NB4 (cell line): ENCODE measurements at regions not wholly inside any gene's neighbourhood (a gene's known extent, or its start where the extent isn't known, plus 50 kb on each side); places are given as distances from the start of the nearest gene placed in this dataset.
"Not testable (repeated sequence)": the region's sequence is repeated elsewhere in the genome, so short reads cannot be mapped to it uniquely, and the experiment has no call there.

Experiments
- DNase-seq: peaks from one replicate; pipeline ENCODE4 v3.0.0; 2010; ENCODE audit warnings: low read depth
- H3K4me3 ChIP-seq: one replicate; pipeline ENCODE4 v1.5.1; 2011; ENCODE audit warnings: mild to moderate bottlenecking, low read depth, low read length, moderate library complexity
- CTCF ChIP-seq: IDR thresholded peaks from one replicate; pipeline ENCODE4 v1.5.1; 2012; ENCODE audit warnings: low read depth, low read length
- MAX ChIP-seq: IDR thresholded peaks from 2 replicates; pipeline ENCODE4 v1.6.1; 2011; ENCODE audit warnings: low read depth, low read length
- MYC ChIP-seq: IDR thresholded peaks from 2 replicates; pipeline ENCODE4 v1.6.1; 2011; ENCODE audit warnings: low read depth, low read length
- POLR2A ChIP-seq: IDR thresholded peaks from 2 replicates; pipeline ENCODE4 v1.6.1; 2011; ENCODE audit warnings: mild to moderate bottlenecking; ENCODE audit not compliant: insufficient read length; ENCODE audit errors: extremely low read depth

DNA sequence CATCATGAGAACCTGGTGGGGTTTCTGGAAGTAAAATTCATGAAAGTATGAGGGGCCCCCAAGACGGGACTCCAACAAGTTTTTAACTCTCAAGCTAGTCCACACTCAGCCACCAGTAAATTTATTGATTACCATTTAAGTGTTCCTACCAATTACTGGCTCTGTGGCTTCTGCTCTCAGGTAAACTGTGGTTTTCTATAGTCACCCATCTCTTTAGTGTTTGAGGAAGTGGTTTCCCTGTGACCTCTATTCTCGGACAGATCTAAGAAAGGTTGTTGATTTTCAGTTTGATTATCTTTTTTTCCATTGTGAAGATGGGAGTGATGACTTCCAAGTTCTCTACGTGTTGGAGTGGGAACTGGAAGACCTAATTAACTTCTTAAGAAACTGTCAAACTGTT lies 869.6 kb downstream of the CDY1 start:
- DNase-seq, H3K4me3 ChIP-seq: not testable (repeated sequence)

GRCh38 chrY:26521436-26521835 lies 899.5 kb downstream of the CDY1 start:
- not testable (repeated sequence) for DNase-seq, H3K4me3 ChIP-seq

- no peak for DNase-seq
- no peak overlapping the region for H3K4me3 ChIP-seq
- TF ChIP-seq CTCF (no peak), MAX (no peak), MYC (no peak), POLR2A (no peak)
Measured at GRCh38 chrY:26555015-26555414, 933.1 kb downstream of the CDY1 start.

DNA sequence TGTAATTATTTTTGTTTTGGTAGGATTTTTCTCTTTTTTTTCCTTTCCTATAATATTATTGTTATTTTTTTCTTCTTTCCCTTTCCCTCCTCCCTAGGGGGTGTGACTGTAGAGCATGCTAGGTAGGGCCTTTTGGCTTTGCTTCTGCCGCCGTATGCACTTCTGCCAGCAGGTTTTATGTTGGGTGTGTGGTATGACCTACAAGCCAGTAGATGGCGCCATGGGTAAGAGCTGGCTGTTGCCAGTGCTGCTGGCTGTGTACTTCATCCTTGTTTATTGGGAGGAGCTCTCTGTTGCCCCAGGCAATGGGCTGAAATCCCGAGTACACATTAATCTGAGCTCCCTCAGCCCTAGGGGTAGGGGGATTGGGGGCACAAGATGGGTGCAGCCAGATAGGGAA lies 941.1 kb downstream of the CDY1 start:
- H3K4me3 ChIP-seq: not testable (repeated sequence)
- peak; percentile 0 for DNase-seq
